Natural killer cell (primary cell): ENCODE measurements at regions not wholly inside any gene's neighbourhood (a gene's known extent, or its start where the extent isn't known, plus 50 kb on each side); places are given as distances from the start of the nearest gene placed in this dataset.
A peak's percentile ranks its signal among the peaks of the same experiment; 100 is the strongest.
"Not testable (repeated sequence)": the region's sequence is repeated elsewhere in the genome, so short reads cannot be mapped to it uniquely, and the experiment has no call there.

Experiments used
- ATAC-seq, 3 donors: fragments of 150-1000 bp in 2 of 3; fragments of 200-7000 bp in 1 of 3; cut with Tn5 transposase; 1 replicate in 1 of 3; 2 replicates in 2 of 3; pipeline ENCODE4 v1.10.0; 2021; ENCODE audit warnings: mild to moderate bottlenecking in 2 of 3, moderate library complexity in 2 of 3
- DNase-seq, 2 donors: peaks; one replicate each; pipeline versions ENCODE4 v3.0.0 to v3.0.0-alpha.2; 2013 to 2021; ENCODE audit warnings: mixed read lengths in 1 of 2
- H3K27ac ChIP-seq: one replicate; pipeline ENCODE4 v1.5.1; 2013; ENCODE audit warnings: mild to moderate bottlenecking, low read length
- H3K27me3 ChIP-seq: one replicate; pipeline ENCODE4 v1.6.1; 2013; ENCODE audit warnings: low read length; ENCODE audit not compliant: control insufficient read depth, insufficient read depth
- H3K36me3 ChIP-seq: one replicate; pipeline ENCODE4 v1.6.1; 2013; ENCODE audit warnings: low read length; ENCODE audit not compliant: control insufficient read depth, insufficient read depth
- H3K4me1 ChIP-seq: one replicate; pipeline ENCODE4 v1.6.1; 2013; ENCODE audit warnings: low read length; ENCODE audit not compliant: control insufficient read depth, insufficient read depth
- H3K4me3 ChIP-seq: one replicate; pipeline ENCODE4 v1.5.1; 2013; ENCODE audit warnings: low read length
- H3K9me3 ChIP-seq: one replicate; pipeline ENCODE4 v1.6.1; 2013; ENCODE audit warnings: low read length; ENCODE audit not compliant: control insufficient read depth, insufficient read depth
- H3K27ac Mint-ChIP-seq, 2 donors: one replicate each; pipeline ENCODE4 v1.8.0; 2022; ENCODE audit warnings: mild to moderate bottlenecking in 2 of 2, mixed read lengths in 2 of 2, moderate library complexity in 1 of 2
- H3K27me3 Mint-ChIP-seq, 2 donors: one replicate each; pipeline ENCODE4 v1.8.0; 2022; ENCODE audit warnings: low read depth in 2 of 2, mixed read lengths in 2 of 2
- H3K36me3 Mint-ChIP-seq: one replicate; pipeline ENCODE4 v1.8.0; 2022; ENCODE audit warnings: mixed read lengths
- H3K4me1 Mint-ChIP-seq, 2 donors: one replicate each; pipeline ENCODE4 v1.8.0; 2022; ENCODE audit warnings: mixed read lengths in 2 of 2
- H3K4me3 Mint-ChIP-seq: one replicate; pipeline ENCODE4 v1.8.0; 2022; ENCODE audit warnings: mild to moderate bottlenecking, moderate library complexity, mixed read lengths
- H3K9me3 Mint-ChIP-seq, 2 donors: one replicate each; pipeline ENCODE4 v1.8.0; 2022; ENCODE audit warnings: mixed read lengths in 2 of 2
- WGBS: methylation state at CpG from one replicate; pipeline ENCODE4 v1.1.7; 2013; ENCODE audit warnings: missing lambda C conversion rate; ENCODE audit not compliant: insufficient coverage; 5-methylcytosine and 5-hydroxymethylcytosine counted together
- intact Hi-C: fragments of 100-400 bp; cut with micrococcal nuclease; formaldehyde crosslinking; loops from one replicate; pipeline ENCODE4 v1.14.2; 2022
- TF ChIP-seq, protein P1 (sequence below): fragments of 200-600 bp; IDR thresholded peaks from one replicate; pipeline ENCODE4 v1.8.0; 2022; ENCODE audit warnings: antibody characterized with exemption

DNA sequence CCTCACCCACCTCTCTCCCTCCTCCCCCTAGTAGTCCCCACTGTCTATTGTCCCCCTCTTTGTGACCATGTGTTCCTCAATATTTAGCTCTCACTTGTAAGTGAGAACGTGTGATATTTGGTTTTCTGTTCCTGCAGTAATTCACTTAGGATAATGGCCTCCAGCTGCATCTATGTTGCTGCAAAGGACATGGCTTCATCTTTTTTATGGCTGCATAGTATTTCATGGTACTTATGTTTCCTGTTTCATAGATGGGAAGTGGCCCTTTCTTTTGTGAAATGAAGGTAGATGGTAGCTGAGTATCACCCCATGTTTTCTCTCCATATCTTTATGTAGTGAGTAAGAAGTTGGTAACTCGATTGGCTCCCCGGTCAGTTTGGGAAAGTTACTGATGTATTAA, 66.6 kb upstream of the CREB3L1 start:
- intact Hi-C loops = no loop called here
- Histone ChIP-seq H3K27ac (no peak overlapping the region), H3K27me3 (no peaks in the 10 kb centered on the region), H3K9me3 (no peaks in the 10 kb centered on the region), H3K36me3 (no peaks in the 10 kb centered on the region), H3K4me3 (no peak overlapping the region), H3K4me1 (peaks cover 11% of the 10 kb centered on the region)
- ATAC-seq (no peak), DNase-seq (no peak)
- H3K4me3 Mint-ChIP-seq = peak overlapping the region; percentile 67
- TF ChIP-seq, protein P1, sequence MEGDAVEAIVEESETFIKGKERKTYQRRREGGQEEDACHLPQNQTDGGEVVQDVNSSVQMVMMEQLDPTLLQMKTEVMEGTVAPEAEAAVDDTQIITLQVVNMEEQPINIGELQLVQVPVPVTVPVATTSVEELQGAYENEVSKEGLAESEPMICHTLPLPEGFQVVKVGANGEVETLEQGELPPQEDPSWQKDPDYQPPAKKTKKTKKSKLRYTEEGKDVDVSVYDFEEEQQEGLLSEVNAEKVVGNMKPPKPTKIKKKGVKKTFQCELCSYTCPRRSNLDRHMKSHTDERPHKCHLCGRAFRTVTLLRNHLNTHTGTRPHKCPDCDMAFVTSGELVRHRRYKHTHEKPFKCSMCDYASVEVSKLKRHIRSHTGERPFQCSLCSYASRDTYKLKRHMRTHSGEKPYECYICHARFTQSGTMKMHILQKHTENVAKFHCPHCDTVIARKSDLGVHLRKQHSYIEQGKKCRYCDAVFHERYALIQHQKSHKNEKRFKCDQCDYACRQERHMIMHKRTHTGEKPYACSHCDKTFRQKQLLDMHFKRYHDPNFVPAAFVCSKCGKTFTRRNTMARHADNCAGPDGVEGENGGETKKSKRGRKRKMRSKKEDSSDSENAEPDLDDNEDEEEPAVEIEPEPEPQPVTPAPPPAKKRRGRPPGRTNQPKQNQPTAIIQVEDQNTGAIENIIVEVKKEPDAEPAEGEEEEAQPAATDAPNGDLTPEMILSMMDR = no peak
- peak overlapping the region; percentile 61 to 77 for H3K27ac Mint-ChIP-seq
- peaks cover 3% of the 10 kb centered on the region in 2 donors for H3K9me3 Mint-ChIP-seq
- H3K27me3 Mint-ChIP-seq = no peaks in the 10 kb centered on the region
- H3K4me1 Mint-ChIP-seq = peaks cover 35 to 40% of the 10 kb centered on the region in 2 donors
- WGBS = 83% methylated on average over 1 of the region's 3 CpGs
- H3K36me3 Mint-ChIP-seq = no peaks in the 10 kb centered on the region

DNA sequence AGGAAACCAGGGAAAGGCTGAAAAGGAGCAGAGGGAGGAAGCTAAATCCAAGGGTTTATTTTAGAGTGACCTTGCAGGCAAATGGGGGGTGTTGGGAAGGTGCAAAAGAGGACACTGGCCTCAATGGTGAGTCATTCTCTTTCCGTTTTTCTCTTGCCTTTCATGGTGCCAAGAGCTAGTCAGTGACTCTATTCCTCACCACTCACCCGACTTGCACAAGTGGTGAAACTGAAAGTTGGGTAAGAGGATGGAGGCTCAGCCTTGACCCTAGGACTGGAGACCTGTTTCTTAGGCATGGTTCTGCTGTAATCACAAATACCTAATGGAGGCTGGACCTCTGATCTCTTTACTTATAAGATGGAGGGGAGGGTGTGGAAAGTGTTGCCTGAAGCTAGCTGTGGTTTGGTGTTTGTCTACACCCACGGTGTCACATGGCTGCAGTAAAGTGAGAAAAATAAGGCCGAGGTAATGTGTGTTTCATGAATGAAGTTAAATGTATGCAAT, 67.3 kb upstream of the CREB3L1 start:
- intact Hi-C loops = no loop called here
- Histone ChIP-seq H3K27ac (peak overlapping the region; percentile 54), H3K36me3 (no peaks in the 10 kb centered on the region), H3K27me3 (no peaks in the 10 kb centered on the region), H3K4me3 (no peak overlapping the region), H3K4me1 (peaks cover 8% of the 10 kb centered on the region), H3K9me3 (no peaks in the 10 kb centered on the region)
- Mint-ChIP-seq H3K27me3 (peaks cover 0 to 4% of the 10 kb centered on the region in 2 donors), H3K9me3 (peaks cover 3% of the 10 kb centered on the region in 2 donors), H3K4me3 (peak overlapping the region; percentile 67), H3K4me1 (peaks cover 30 to 33% of the 10 kb centered on the region in 2 donors), H3K36me3 (no peaks in the 10 kb centered on the region), H3K27ac (peak overlapping the region; percentile 61 to 77)
- WGBS = 11% methylated on average over 1 of the region's 4 CpGs
- DNase-seq (peak; percentile 15 to 19), ATAC-seq (peak; percentile 76 to 87 (median 84))
- TF ChIP-seq, protein P1 = no peak

DNA sequence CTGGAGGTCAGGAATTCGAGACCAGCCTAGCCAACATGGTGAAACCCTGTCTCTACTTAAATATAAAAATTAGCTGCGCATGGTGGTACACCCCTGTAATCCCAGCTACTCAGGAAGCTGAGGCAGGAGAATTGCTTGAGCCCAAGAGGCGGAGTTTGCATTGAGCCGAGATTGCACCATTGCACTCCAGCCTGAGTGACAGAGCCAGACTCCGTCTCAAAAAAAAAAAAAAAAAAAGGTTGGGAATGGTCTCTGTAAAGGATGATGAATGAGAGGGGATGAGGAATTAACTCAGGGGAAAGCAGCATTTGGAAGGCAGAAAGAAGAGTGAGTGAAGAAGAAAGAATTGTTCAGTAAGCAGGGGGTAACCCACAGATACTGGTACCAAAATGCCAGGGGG, 67.8 kb upstream of the CREB3L1 start:
- H3K9me3 ChIP-seq, H3K27me3 ChIP-seq, H3K36me3 Mint-ChIP-seq, H3K36me3 ChIP-seq, ATAC-seq, H3K4me3 ChIP-seq, intact Hi-C loops, H3K4me1 ChIP-seq, H3K27me3 Mint-ChIP-seq, H3K9me3 Mint-ChIP-seq, DNase-seq, H3K27ac ChIP-seq: not testable (repeated sequence)
- H3K4me1 Mint-ChIP-seq = peaks cover 30 to 31% of the 10 kb centered on the region in 2 donors
- 91% methylated on average over 5 of the region's 5 CpGs for WGBS
- peak overlapping the region; percentile 61 to 77 for H3K27ac Mint-ChIP-seq
- H3K4me3 Mint-ChIP-seq = peak overlapping the region; percentile 67

DNA sequence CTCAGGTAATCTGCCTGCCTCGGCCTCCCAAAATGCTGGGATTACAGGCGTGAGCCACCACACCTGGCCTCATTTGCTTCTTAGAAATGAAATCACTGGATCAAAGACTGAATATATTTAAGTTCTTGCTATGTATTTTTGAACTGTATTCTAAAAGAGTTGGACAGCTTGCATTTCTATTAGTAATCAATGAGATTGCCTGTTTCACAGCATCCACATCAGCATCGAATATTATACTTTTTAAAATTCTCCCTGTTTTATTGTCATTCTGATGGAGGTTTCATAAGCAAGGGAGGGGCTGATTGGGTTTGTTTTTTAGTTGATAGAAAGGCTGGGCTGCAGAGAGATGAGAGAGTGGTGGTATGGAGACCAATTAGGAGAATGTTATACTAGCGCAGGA, 68.7 kb upstream of the CREB3L1 start:
- Mint-ChIP-seq H3K27ac (no peak overlapping the region), H3K4me3 (peak overlapping the region; percentile 14), H3K4me1 (peaks cover 24 to 30% of the 10 kb centered on the region in 2 donors), H3K27me3 (peaks cover 0 to 12% of the 10 kb centered on the region in 2 donors), H3K36me3 (no peaks in the 10 kb centered on the region), H3K9me3 (peaks cover 3% of the 10 kb centered on the region in 2 donors)
- Histone ChIP-seq H3K9me3 (no peaks in the 10 kb centered on the region), H3K4me1 (peaks cover 7% of the 10 kb centered on the region), H3K36me3 (no peaks in the 10 kb centered on the region), H3K27me3 (no peaks in the 10 kb centered on the region), H3K4me3 (no peak overlapping the region), H3K27ac (no peak overlapping the region)
- DNase-seq (no peak), ATAC-seq (no peak)
- WGBS = 96% methylated on average over 3 of the region's 4 CpGs
- intact Hi-C loops = no loop called here
- TF ChIP-seq, protein P1 = no peak
